HG03108 (cell line): ENCODE measurements at regions not wholly inside any gene's neighbourhood (a gene's known extent, or its start where the extent isn't known, plus 50 kb on each side); places are given as distances from the start of the nearest gene placed in this dataset.
A peak's percentile ranks its signal among the peaks of the same experiment; 100 is the strongest.
"Not testable (repeated sequence)": the region's sequence is repeated elsewhere in the genome, so short reads cannot be mapped to it uniquely, and the experiment has no call there.

Experiments used
- ATAC-seq: cut with Tn5 transposase; IDR thresholded peaks from one replicate; pipeline ENCODE4 v1.9.1; 2021; ENCODE audit warnings: moderate library complexity; ENCODE audit not compliant: unreplicated experiment

DNA sequence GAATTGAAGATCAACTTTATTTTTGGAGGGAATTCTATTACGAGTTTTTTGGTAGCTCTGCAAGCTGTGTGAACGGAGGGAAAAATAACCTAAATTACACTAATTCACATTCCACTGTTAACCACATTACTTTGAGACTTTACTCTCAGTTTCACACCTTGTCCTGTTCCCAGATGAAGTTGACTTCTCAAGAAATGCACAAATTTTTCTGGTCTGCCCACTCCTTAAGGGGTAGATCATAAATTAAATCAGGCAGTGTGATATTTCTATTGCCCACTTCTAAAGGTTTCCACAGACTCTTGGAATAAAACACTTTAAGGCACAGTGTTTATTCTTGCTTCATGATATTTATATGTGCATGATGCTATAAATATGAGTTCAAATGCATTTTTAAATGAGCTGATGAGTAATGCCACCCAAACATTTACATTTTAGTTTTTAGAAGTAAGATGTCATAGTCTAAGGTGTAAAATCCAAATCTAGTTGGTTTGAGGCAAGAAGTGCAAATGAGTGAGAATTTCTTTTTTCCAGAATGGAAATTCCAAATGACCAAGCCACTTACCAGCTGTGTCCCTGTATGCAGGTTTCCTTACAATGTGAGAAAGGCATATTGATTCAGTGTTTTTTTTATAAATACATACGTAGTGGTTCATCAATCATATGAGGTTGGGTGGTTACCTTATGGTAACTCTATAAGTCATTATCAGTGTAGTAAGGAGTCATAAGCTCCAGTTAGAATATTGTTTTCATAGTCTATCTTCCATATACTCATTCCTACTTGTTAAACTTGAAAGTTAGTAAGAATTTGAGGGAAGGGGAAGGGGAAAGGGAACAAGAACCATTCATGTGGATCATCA is 437.7 kb upstream of the MEF2C start:
- no peak for ATAC-seq

DNA sequence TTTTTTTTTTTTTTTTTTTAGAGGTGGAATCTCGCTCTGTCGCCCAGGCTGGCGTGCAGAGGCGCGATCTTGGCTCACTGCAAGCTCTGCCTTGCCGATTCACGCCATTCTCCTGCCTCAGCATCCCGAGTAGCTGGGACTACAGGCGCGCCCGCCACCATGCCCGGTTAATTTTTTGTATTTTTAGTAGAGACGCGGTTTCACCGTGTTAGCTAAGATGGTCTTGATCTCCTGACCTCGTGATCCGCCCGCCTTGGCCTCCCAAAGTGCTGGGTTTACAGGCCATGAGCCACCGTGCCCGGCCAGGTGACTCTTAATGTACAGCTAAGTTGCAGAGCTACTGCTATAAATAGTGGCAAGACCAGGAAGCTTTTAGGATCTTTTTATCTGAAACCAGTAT is 434.9 kb upstream of the MEF2C start:
- ATAC-seq: not testable (repeated sequence)

DNA sequence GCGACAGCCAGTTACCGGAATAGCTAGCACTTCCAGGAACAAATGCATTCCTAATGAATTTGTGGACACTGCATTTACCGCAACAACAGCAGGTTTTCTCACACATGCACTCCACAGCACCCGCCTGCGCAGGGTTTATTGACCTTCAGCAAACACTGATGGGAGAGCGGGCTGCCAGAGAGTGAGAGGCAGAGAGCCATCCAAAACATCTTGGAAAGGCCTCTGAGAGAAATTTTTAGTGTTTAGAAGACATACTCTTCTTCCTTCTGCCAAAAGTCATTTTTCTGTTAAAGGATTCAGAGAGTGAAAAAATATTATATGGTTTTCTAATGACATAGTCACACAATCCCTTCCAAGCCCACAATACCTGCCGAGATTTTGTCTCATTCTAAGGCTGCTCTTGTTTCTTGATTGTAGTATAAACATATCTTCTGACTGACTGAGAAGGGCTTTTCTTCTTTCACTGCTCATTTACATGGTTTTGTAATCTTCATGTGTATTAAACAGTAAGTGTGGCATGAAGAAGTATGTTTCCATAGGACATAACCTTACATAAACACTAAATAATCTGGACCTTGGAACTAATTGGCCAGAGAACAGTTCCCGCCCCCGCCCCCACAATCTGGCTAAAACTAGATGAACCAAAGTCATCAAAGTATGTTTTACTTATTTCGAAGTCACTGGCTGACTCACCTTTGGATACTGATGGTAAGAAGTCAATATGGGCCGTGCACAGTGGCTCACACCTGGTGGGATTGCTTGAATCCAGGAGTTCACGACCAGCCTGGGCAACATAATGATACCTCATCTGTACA is 432.5 kb upstream of the MEF2C start:
- no peak for ATAC-seq

DNA sequence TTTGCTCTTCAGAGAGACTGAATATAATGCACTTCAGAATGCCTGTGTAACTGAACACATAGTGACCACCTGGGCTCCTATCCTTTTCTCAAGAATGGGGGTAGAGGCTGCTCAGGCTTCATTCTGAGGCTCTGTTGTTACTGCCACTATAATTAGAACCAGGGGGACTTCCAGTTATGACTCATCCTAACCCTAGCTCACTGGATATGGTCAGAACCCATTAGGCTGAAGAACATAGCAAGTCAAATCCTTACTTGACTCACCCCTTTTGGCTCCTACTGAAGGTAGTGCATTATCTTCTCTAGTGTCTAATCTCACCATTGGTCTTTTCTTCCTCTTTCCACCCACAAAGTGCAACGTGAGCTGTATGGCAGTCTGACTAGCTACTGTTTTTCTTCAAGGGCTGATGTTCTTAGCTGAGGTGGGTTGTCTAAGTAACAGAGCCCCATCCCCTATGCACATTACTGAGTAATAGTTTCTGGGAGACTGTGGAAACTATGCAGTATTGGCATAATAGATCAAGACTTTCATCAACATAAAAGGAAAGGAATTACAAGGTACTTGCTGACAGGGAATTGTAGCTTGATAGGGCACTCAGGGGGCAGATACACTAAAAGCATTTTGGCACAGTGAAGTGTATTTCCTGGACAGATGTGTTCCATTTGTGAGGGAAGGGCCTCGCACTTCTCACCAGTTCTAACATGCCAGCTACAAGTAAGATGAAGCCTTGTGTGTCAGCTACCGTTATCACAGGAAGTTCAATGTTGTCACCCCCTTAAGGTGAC is 431.0 kb upstream of the MEF2C start:
- ATAC-seq: peak; percentile 92

DNA sequence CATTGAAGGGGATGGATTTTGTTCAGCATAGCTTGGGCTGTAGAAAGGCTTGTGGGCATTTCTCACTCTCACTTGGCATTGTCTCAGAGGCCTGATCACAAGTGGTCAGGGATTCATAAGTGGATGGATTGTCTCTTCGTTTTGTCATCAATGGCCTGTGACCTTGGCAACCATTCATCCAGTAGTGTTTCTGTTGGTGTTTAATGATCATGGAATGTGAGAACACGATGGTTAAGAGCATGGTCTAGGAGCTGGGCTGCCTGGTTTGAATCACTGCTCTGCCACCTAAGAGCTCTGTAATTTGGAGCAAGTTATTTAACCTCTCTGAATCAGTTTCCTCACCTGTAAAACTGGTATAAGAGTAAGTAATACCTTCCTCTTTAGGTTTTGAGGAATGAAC is 430.1 kb upstream of the MEF2C start:
- no peak for ATAC-seq

DNA sequence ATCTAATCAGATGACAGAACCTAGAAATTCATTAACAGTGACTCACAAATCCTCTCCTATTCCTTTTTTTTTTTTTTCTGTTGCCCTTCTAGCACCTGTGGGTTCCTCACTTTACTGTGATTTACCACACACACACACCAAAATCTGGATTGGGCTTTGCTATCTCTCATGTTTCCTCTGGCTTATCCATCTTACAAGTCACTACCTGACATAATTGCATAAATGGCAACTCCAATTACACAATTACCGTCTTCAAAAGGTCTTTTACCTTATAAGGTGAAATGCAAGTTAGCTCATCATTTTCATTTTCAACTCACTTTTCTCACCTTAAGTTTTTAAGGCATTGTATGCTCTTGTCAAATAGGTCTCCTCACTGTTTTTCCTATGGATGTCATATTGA is 426.3 kb upstream of the MEF2C start:
- ATAC-seq: no peak

DNA sequence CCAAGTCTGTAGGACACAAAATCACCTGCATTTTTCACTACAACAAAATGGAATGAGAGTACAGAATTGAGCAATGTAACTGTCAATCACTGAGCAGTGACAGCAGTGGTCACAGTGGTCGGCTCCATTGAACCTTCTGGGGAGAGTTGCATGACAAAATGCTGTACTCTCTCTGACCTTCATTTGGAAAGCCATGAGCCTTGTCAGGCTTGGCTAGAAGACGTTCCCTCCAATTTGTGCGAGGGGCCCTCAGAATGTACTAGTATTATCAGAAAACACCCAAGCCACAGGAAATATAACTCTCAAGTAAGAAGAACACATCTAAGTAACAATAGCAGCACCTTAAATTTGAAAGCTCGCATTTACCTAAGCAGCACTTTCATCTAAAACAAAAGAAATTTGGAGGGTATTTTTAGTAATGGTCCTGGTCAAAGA is 425.6 kb upstream of the MEF2C start:
- peak; percentile 93 for ATAC-seq

DNA sequence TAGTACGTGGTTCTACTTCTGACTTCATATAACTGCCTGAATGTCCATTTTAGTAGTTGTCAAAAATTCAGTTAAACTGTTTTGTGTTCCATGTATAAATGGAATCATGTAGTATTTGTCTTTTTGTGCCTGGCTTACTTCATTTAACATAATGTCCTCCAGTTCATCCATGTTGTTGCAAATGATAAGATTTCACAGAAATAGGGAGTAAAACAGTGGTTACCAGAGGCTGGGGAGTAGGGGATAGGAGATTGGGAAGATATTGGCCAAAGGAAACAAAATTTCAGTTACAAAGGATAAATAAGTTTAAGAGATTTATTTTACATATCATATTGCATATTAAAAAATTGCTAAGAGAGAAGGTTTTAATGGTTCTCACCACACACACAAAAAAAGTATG is 425.0 kb upstream of the MEF2C start:
- no peak for ATAC-seq

DNA sequence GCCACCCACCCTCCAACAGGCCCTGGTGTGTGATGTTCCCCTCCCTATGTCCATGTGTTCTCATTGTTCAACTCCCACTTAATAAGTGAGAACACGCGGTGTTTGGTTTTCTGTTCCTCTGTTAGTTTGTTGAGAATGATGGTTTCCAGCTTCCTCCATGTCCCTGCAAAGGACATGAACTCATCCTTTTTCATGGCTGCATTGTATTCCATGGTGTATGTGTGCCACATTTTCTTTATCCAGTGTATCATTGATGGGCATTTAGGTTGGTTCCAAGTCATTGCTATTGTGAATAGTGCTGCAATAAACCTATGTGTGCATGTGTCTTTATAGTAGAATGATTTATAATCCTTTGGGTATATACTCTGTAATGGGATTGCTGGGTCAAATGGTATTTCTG is 424.2 kb upstream of the MEF2C start:
- not testable (repeated sequence) for ATAC-seq

DNA sequence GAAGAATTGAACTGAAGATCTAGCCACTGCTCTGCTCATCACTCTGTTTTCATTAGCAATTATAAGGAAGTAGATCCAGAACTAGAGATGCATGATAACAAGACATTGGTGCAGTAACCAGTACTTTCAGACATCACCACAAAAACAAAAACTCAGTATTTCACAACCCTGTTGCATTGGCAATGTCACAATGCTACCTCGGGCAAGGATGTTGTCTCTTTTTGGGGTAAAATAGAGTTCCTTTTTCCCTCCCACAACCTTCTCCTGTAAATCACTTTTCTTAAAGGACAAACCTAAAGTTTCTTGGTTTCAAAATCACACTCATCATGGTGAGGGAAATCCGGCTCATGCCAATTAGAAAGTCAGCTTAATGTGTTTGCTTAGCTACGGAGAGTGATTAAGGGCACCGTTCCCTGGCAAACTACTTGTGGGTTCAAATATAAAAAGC is 420.1 kb upstream of the MEF2C start:
- peak; percentile 50 for ATAC-seq

DNA sequence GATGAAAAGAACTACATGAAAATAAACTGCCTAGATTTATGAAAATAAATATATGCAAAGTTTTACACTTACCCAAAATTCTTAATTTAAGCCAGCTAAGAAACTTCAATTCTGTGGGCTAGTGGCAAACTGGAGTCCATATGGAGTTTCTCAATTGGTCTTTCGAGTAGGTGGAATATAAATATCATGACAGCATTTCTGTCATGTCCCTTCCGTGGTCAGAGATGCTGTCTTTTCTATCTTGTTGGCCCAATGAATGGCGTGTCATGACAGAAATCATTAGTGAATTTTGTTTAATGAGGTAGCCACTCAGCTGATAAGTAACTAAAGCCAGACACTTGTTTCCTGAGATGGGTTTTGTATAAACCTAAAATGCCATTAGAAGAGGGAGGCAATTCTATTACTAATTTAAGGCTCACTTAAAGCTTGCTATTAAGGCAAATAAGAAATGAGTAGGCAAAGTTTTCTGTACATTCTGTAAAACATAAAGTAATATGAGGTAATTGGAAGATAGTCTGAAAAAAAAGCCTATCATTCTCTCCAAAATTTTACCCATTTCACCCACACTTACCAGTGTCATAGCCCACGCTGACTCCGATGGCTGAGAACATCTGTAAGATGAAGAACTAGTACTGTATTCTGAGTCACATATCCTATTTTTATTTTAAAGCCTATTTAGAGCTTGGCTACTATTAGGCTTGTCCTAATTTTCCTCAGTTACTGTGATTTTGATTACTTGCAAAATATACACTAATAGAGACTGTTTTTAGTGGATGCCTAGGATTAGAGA is 419.3 kb upstream of the MEF2C start:
- ATAC-seq: no peak

DNA sequence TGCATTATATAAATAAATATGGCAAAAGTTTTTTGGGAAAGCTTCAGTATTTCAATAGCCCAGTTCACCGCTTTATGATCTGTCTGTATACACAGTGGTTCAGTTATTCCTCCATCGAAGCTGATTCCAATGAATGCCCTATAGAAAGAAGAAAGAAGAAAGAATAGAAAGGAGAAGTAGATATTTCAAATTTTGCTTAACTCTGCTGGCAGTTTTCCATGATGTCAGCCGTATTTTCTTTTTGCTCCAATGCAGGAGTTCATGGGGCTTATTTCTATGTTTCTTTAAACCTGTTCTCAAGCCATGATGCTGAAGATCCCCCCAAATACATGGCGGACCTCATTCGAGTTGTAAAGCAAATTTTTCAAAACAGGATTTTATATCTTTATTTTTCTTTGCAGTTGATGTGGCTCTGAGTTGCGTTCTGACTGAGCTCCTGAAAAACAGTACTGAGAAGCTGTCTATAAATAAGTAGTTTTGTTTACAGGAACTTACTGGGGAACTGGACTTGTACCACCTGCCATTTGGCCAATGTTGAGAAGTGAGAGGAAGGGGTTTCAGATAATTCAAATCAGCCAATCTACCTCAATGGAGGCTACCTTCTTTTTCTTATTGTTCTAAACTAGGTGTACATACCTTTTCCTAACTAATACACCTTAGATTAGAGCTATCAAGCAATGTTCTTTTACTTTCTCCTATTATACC is 418.5 kb upstream of the MEF2C start:
- peak; percentile 79 for ATAC-seq

DNA sequence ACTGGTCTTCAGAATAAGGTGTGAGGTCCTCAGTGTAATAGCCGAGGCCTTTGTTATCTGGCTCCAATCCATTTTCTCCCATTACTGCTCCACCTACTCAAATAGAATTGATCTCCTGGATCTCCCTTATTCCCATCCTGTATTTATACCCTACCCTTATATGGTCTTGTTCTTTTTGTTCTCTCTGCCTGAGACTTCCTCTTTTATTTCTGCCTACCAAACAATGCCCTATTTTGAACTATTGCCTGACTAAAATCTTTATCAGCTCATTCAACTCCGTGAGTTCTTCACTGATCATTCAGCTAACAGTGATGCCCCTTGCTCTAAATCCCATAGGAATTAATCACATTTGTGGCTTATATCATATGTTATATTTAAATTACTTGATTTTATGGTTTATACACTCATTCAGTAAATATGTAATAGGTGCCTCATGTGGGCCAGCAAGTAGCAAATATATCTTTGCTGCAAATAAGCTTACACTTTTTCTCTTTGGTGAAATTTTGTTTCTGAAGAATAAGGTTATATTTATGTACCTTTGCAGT is 417.5 kb upstream of the MEF2C start:
- ATAC-seq: no peak

DNA sequence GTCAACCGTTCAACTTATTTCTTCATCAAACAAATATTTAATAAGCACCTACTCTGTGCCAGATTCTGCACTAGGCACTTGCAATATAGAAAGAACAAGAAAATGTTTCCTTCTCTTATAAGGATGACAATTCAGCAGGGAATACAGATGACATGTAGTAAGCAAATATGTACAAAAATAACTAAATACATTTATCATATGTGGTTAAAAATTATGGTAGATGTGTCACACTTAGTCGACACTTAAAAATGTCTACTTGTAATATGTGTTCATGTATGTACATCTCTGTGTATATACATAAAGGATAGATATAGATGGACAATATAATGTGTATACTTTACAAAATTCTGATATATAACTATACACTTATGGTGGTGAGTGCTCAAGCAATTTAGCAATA is 417.0 kb upstream of the MEF2C start:
- ATAC-seq: no peak

DNA sequence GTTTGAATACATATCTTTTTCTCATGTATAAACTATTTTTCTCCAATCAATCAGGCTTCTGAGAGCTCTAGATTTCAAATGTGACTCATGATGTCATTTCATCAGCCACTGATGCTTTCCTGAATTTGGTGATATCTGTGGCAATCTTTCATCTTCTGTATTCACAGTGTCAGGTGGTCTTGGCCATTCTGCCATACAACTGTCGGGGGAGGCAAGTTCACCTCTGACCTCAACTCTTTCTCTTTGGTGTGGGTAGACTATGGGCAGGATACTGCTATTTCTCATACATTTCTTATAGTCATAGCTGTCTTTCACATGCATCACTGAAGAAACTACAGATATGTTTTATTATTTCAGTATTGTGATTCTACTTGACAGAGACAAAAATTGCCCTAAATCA is 414.1 kb upstream of the MEF2C start:
- no peak for ATAC-seq

DNA sequence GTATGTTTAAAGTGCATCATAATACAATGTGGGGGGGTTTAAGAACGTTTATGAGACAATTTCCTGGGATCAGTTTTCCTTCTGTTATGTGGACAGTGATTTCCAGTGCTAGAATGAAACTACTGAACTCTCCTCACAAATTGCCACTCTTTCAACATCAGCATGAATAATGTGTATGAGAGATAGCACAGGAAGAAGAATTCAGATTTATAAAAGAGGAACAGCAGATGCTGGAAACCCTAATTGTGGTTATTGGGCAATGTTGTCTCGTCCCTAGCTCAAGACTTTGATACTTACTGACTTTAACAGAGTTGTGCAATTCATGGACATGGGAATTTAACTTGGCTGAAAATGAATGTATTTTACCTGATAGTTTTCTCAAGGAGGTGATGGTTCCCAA is 410.8 kb upstream of the MEF2C start:
- no peak for ATAC-seq

DNA sequence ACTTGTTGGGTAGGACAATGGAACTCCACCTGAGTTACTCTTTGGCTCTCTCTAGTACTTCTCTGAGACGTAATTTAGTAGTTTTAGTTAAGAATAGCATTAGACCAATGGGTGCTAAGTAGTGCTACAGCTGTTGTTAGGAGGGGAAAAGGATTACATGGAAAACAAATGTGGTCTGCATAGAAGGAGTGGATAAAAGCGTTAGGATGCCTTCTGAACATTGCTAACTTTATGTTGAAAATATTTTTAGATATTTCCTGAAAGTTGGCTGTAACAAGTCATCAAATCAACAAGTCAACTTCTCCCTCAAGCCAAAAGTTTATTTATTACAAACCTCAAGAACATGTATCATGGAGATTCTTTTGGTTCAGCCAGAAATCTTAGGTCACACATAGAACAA is 409.5 kb upstream of the MEF2C start:
- ATAC-seq: no peak

DNA sequence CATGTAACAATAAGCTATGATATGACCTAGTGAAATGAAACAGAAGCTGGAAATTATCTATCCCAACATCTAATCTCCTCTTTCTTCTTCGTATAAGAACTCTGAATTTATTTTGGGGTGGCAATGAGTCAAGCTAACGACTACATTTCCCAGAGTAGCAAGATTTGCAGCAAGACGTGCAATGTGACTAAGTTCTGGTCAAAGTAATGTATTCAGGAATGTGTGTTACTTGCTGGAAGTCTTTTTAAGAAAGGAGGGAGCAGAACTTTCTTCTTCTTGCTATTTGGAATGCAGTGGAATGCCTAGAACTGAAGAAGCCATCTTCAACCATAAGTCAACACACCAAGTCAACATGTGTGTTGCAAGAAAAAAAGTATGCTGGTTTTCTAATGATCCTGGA is 406.6 kb upstream of the MEF2C start:
- no peak for ATAC-seq

DNA sequence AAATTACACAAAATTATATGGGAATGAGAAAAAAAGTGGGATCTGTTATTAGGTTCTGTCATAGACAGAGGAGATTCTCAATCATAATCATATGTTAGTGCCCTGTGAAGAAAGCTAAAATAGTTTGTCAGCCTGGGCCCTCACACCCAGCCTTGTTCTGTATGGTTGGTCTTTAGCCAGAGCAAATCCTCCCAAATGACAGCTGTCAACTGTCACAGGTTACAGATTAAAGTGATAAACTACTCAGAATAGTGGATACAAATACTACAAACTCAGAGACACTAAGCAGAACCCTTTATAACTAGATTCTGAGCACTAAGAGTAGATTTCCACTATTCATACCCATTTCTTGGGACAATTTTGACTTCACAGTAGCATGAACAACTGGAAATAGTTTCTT is 405.0 kb upstream of the MEF2C start:
- ATAC-seq: no peak

DNA sequence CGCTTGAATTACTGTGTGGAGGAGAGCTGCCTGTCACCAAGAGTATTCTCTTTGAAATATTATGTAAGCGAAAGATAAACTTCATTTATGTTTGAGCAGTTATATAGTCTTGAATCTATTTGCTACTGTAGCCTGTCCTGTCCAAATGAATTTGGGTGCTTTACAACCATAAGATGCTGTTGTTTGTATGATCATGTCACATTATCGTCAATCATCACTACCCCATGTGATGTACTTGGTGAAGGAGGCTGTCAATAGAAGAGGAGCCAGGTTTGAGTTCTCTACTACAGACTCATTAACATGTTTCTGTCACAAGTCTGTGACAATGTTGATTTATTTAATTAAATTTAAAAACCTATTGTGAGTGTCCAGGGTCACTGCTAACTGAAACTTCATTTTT is 403.3 kb upstream of the MEF2C start:
- ATAC-seq: no peak
